ENCODE measurements at regions not wholly inside any gene's neighbourhood (a gene's known extent, or its start where the extent isn't known, plus 50 kb on each side); places are given as distances from the start of the nearest gene placed in this dataset.
"Not testable (repeated sequence)": the region's sequence is repeated elsewhere in the genome, so short reads cannot be mapped to it uniquely, and the experiment has no call there.

GRCh38 chr17:14741491-14741890 is 440.6 kb downstream of the HS3ST3B1 start:
- Histone ChIP-seq H3K36me3 (ENCODE audit: insufficient read depth, low read length) (no peaks in the 10 kb centered on the region), H3K9ac (ENCODE audit: low read depth, low read length) (peak overlapping the region; percentile 41), H3K27me3 (ENCODE audit: control insufficient read depth, insufficient read depth, low read length) (no peaks in the 10 kb centered on the region), H3K4me3 (ENCODE audit: low read length) (peak overlapping the region; percentile 12), H3K4me1 (ENCODE audit: control insufficient read depth, insufficient read depth, low read length) (peaks cover 68% of the 10 kb centered on the region), H3K9me3 (replicated peaks; ENCODE audit: low read length) (no peaks in the 10 kb centered on the region), H3K4me2 (ENCODE audit: low read length) (peak overlapping the region; percentile 28)

GRCh38 chr17:14739656-14740431 is 439.0 kb downstream of the HS3ST3B1 start:
- peaks cover 56% of the 10 kb centered on the region for H3K4me1 ChIP-seq (ENCODE audit: control insufficient read depth, insufficient read depth, low read length)
- peak overlapping the region; percentile 70 for H3K9ac ChIP-seq (ENCODE audit: low read depth, low read length)
- H3K9me3 ChIP-seq (replicated peaks; ENCODE audit: low read length), result no peaks in the 10 kb centered on the region
- no peaks in the 10 kb centered on the region for H3K36me3 ChIP-seq (ENCODE audit: insufficient read depth, low read length)
- H3K27me3 ChIP-seq (ENCODE audit: control insufficient read depth, insufficient read depth, low read length), result no peaks in the 10 kb centered on the region
- H3K4me2 ChIP-seq (ENCODE audit: low read length), result no peak overlapping the region
- no peak overlapping the region for H3K4me3 ChIP-seq (ENCODE audit: low read length)

GRCh38 chr17:14738652-14738988 is 437.7 kb downstream of the HS3ST3B1 start:
- peak overlapping the region; percentile 56 for H3K4me2 ChIP-seq (ENCODE audit: low read length)
- H3K27me3 ChIP-seq (ENCODE audit: control insufficient read depth, insufficient read depth, low read length), result no peaks in the 10 kb centered on the region
- H3K36me3 ChIP-seq (ENCODE audit: insufficient read depth, low read length), result no peaks in the 10 kb centered on the region
- H3K9me3 ChIP-seq (replicated peaks; ENCODE audit: low read length), result no peaks in the 10 kb centered on the region
- peak overlapping the region; percentile 35 for H3K4me3 ChIP-seq (ENCODE audit: low read length)
- H3K9ac ChIP-seq (ENCODE audit: low read depth, low read length), result peak overlapping the region; percentile 70
- H3K4me1 ChIP-seq (ENCODE audit: control insufficient read depth, insufficient read depth, low read length), result peaks cover 51% of the 10 kb centered on the region

- H3K27me3 ChIP-seq (ENCODE audit: control insufficient read depth, insufficient read depth, low read length), result no peaks in the 10 kb centered on the region
- peak overlapping the region; percentile 7 for H3K4me3 ChIP-seq (ENCODE audit: low read length)
- peak overlapping the region; percentile 66 for H3K4me2 ChIP-seq (ENCODE audit: low read length)
- peak overlapping the region; percentile 64 for H3K9ac ChIP-seq (ENCODE audit: low read depth, low read length)
- no peaks in the 10 kb centered on the region for H3K9me3 ChIP-seq (replicated peaks; ENCODE audit: low read length)
- peaks cover 51% of the 10 kb centered on the region for H3K4me1 ChIP-seq (ENCODE audit: control insufficient read depth, insufficient read depth, low read length)
- H3K36me3 ChIP-seq (ENCODE audit: insufficient read depth, low read length), result no peaks in the 10 kb centered on the region
These were observed 437.2 kb downstream of the HS3ST3B1 start for GRCh38 chr17:14737984-14738651.

- H3K4me1 ChIP-seq (ENCODE audit: control insufficient read depth, insufficient read depth, low read length), result peaks cover 48% of the 10 kb centered on the region
- H3K4me3 ChIP-seq (ENCODE audit: low read length), result no peak overlapping the region
- H3K4me2 ChIP-seq (ENCODE audit: low read length), result no peak overlapping the region
- no peaks in the 10 kb centered on the region for H3K27me3 ChIP-seq (ENCODE audit: control insufficient read depth, insufficient read depth, low read length)
- no peak overlapping the region for H3K9ac ChIP-seq (ENCODE audit: low read depth, low read length)
- no peaks in the 10 kb centered on the region for H3K36me3 ChIP-seq (ENCODE audit: insufficient read depth, low read length)
- H3K9me3 ChIP-seq (replicated peaks; ENCODE audit: low read length), result no peaks in the 10 kb centered on the region
These were observed 435.8 kb downstream of the HS3ST3B1 start for GRCh38 chr17:14736631-14737030.

GRCh38 chr17:14733376-14733775 is 432.5 kb downstream of the HS3ST3B1 start:
- peaks cover 22% of the 10 kb centered on the region for H3K4me1 ChIP-seq (ENCODE audit: control insufficient read depth, insufficient read depth, low read length)
- no peaks in the 10 kb centered on the region for H3K36me3 ChIP-seq (ENCODE audit: insufficient read depth, low read length)
- H3K4me3 ChIP-seq (ENCODE audit: low read length), result no peak overlapping the region
- no peaks in the 10 kb centered on the region for H3K9me3 ChIP-seq (replicated peaks; ENCODE audit: low read length)
- no peak overlapping the region for H3K4me2 ChIP-seq (ENCODE audit: low read length)
- H3K9ac ChIP-seq (ENCODE audit: low read depth, low read length), result no peak overlapping the region
- H3K27me3 ChIP-seq (ENCODE audit: control insufficient read depth, insufficient read depth, low read length), result no peaks in the 10 kb centered on the region

GRCh38 chr17:14732211-14732610 is 431.3 kb downstream of the HS3ST3B1 start:
- Histone ChIP-seq H3K4me3 (ENCODE audit: low read length) (no peak overlapping the region), H3K27me3 (ENCODE audit: control insufficient read depth, insufficient read depth, low read length) (no peaks in the 10 kb centered on the region), H3K9ac (ENCODE audit: low read depth, low read length) (no peak overlapping the region), H3K4me1 (ENCODE audit: control insufficient read depth, insufficient read depth, low read length) (peaks cover 12% of the 10 kb centered on the region), H3K9me3 (replicated peaks; ENCODE audit: low read length) (no peaks in the 10 kb centered on the region), H3K36me3 (ENCODE audit: insufficient read depth, low read length) (no peaks in the 10 kb centered on the region), H3K4me2 (ENCODE audit: low read length) (no peak overlapping the region)

GRCh38 chr17:14731591-14731990 is 430.7 kb downstream of the HS3ST3B1 start:
- Histone ChIP-seq H3K27me3 (ENCODE audit: control insufficient read depth, insufficient read depth, low read length) (no peaks in the 10 kb centered on the region), H3K36me3 (ENCODE audit: insufficient read depth, low read length) (no peaks in the 10 kb centered on the region), H3K9me3 (replicated peaks; ENCODE audit: low read length) (no peaks in the 10 kb centered on the region), H3K4me2 (ENCODE audit: low read length) (no peak overlapping the region), H3K4me1 (ENCODE audit: control insufficient read depth, insufficient read depth, low read length) (peaks cover 6% of the 10 kb centered on the region), H3K4me3 (ENCODE audit: low read length) (no peak overlapping the region), H3K9ac (ENCODE audit: low read depth, low read length) (no peak overlapping the region)

- H3K4me1 ChIP-seq (ENCODE audit: control insufficient read depth, insufficient read depth, low read length), result peaks cover 6% of the 10 kb centered on the region
- no peaks in the 10 kb centered on the region for H3K9me3 ChIP-seq (replicated peaks; ENCODE audit: low read length)
- no peak overlapping the region for H3K9ac ChIP-seq (ENCODE audit: low read depth, low read length)
- no peaks in the 10 kb centered on the region for H3K36me3 ChIP-seq (ENCODE audit: insufficient read depth, low read length)
- no peak overlapping the region for H3K4me2 ChIP-seq (ENCODE audit: low read length)
- H3K4me3 ChIP-seq (ENCODE audit: low read length), result no peak overlapping the region
- H3K27me3 ChIP-seq (ENCODE audit: control insufficient read depth, insufficient read depth, low read length), result no peaks in the 10 kb centered on the region
These were observed 429.9 kb downstream of the HS3ST3B1 start for GRCh38 chr17:14730821-14731220.

GRCh38 chr17:14725729-14726128 is 424.8 kb downstream of the HS3ST3B1 start:
- Histone ChIP-seq H3K4me2 (ENCODE audit: low read length) (no peak overlapping the region), H3K9me3 (replicated peaks; ENCODE audit: low read length) (no peaks in the 10 kb centered on the region), H3K36me3 (ENCODE audit: insufficient read depth, low read length) (no peaks in the 10 kb centered on the region), H3K4me1 (ENCODE audit: control insufficient read depth, insufficient read depth, low read length) (peaks cover 1% of the 10 kb centered on the region), H3K4me3 (ENCODE audit: low read length) (no peak overlapping the region), H3K9ac (ENCODE audit: low read depth, low read length) (no peak overlapping the region), H3K27me3 (ENCODE audit: control insufficient read depth, insufficient read depth, low read length) (no peaks in the 10 kb centered on the region)

GRCh38 chr17:14724770-14725169 is 423.9 kb downstream of the HS3ST3B1 start:
- no peak overlapping the region for H3K4me3 ChIP-seq (ENCODE audit: low read length)
- H3K9ac ChIP-seq (ENCODE audit: low read depth, low read length), result no peak overlapping the region
- H3K4me1 ChIP-seq (ENCODE audit: control insufficient read depth, insufficient read depth, low read length), result no peaks in the 10 kb centered on the region
- no peak overlapping the region for H3K4me2 ChIP-seq (ENCODE audit: low read length)
- H3K9me3 ChIP-seq (replicated peaks; ENCODE audit: low read length), result no peaks in the 10 kb centered on the region
- no peaks in the 10 kb centered on the region for H3K36me3 ChIP-seq (ENCODE audit: insufficient read depth, low read length)
- no peaks in the 10 kb centered on the region for H3K27me3 ChIP-seq (ENCODE audit: control insufficient read depth, insufficient read depth, low read length)

- H3K36me3 ChIP-seq (ENCODE audit: insufficient read depth, low read length); H3K4me3 ChIP-seq (ENCODE audit: low read length); H3K9ac ChIP-seq (ENCODE audit: low read depth, low read length); H3K4me1 ChIP-seq (ENCODE audit: control insufficient read depth, insufficient read depth, low read length); H3K4me2 ChIP-seq (ENCODE audit: low read length); H3K9me3 ChIP-seq (replicated peaks; ENCODE audit: low read length); H3K27me3 ChIP-seq (ENCODE audit: control insufficient read depth, insufficient read depth, low read length): not testable (repeated sequence)
These were observed 422.5 kb downstream of the HS3ST3B1 start for GRCh38 chr17:14723349-14723748.

Data from skeletal muscle satellite cell (primary cell).